Astrocyte (in vitro differentiated cells and primary cell): ENCODE measurements at regions not wholly inside any gene's neighbourhood (a gene's known extent, or its start where the extent isn't known, plus 50 kb on each side); places are given as distances from the start of the nearest gene placed in this dataset.

Experiments
- DNase-seq: peaks from one replicate; pipeline ENCODE4 v3.0.0-alpha.2; 2010; ENCODE audit warnings: low read depth
- FAIRE-seq: peaks from 2 replicates; lab custom pipeline; 2011; peaks lifted over from hg19 to GRCh38; lab: Jason Lieb, UNC
- H2AFZ ChIP-seq: 2 replicates; pipeline ENCODE4 v1.6.0; 2012; ENCODE audit warnings: low read depth, low read length, inconsistent platforms
- H3K27ac ChIP-seq: 2 replicates; pipeline ENCODE4 v1.5.1; 2011; ENCODE audit warnings: low read depth, low read length, inconsistent platforms
- H3K27me3 ChIP-seq: 2 replicates; pipeline ENCODE4 v1.6.0; 2011; ENCODE audit warnings: low read length, inconsistent platforms; ENCODE audit not compliant: insufficient read depth
- H3K36me3 ChIP-seq: 2 replicates; pipeline ENCODE4 v1.5.1; 2011; ENCODE audit warnings: low read length, inconsistent platforms; ENCODE audit not compliant: insufficient read depth
- H3K4me1 ChIP-seq: 2 replicates; pipeline ENCODE4 v1.5.1; 2011; ENCODE audit warnings: low read length, inconsistent platforms; ENCODE audit not compliant: insufficient read depth
- H3K4me2 ChIP-seq: 2 replicates; pipeline ENCODE4 v1.6.0; 2012; ENCODE audit warnings: low read length, inconsistent platforms
- H3K4me3 ChIP-seq: 2 replicates; pipeline ENCODE4 v1.5.1; 2011; ENCODE audit warnings: low read depth, mild to moderate bottlenecking, low read length, inconsistent platforms; ENCODE audit not compliant: insufficient read depth
- H3K79me2 ChIP-seq: 2 replicates; pipeline ENCODE4 v1.6.0; 2012; ENCODE audit warnings: mild to moderate bottlenecking, low read length, inconsistent platforms; ENCODE audit not compliant: insufficient read depth
- H3K9ac ChIP-seq: 2 replicates; pipeline ENCODE4 v1.6.0; 2012; ENCODE audit warnings: mild to moderate bottlenecking, low read length, inconsistent platforms
- H3K9me3 ChIP-seq: 2 replicates; pipeline ENCODE4 v1.5.1; 2012; ENCODE audit warnings: low read depth, mild to moderate bottlenecking, low read length, inconsistent platforms; ENCODE audit not compliant: insufficient read depth
- H4K20me1 ChIP-seq: 2 replicates; pipeline ENCODE4 v1.6.0; 2012; ENCODE audit warnings: low read length, inconsistent platforms; ENCODE audit not compliant: insufficient read depth
- H3K27ac Mint-ChIP-seq: one replicate; pipeline ENCODE4 v1.8.0; 2021; ENCODE audit warnings: mild to moderate bottlenecking, mixed read lengths; ENCODE audit not compliant: unreplicated experiment
- H3K27me3 Mint-ChIP-seq: one replicate; pipeline ENCODE4 v1.8.0; 2021; ENCODE audit warnings: low read depth, mixed read lengths; ENCODE audit not compliant: unreplicated experiment
- H3K36me3 Mint-ChIP-seq: one replicate; pipeline ENCODE4 v1.8.0; 2021; ENCODE audit warnings: low read depth, mixed read lengths; ENCODE audit not compliant: unreplicated experiment
- H3K4me1 Mint-ChIP-seq: one replicate; pipeline ENCODE4 v1.8.0; 2021; ENCODE audit warnings: low read depth, mixed read lengths; ENCODE audit not compliant: unreplicated experiment
- H3K4me3 Mint-ChIP-seq: one replicate; pipeline ENCODE4 v1.8.0; 2021; ENCODE audit warnings: mild to moderate bottlenecking, moderate library complexity, mixed read lengths; ENCODE audit not compliant: unreplicated experiment
- H3K9me3 Mint-ChIP-seq: one replicate; pipeline ENCODE4 v1.8.0; 2021; ENCODE audit warnings: mild to moderate bottlenecking, mixed read lengths; ENCODE audit not compliant: unreplicated experiment
- CTCF ChIP-seq: IDR thresholded peaks from 2 replicates; pipeline ENCODE4 v1.5.1; 2011; ENCODE audit warnings: low read depth, mild to moderate bottlenecking, inconsistent platforms, low read length, moderate library complexity; ENCODE audit not compliant: insufficient read depth
- EZH2 ChIP-seq: IDR thresholded peaks from 2 replicates; pipeline ENCODE4 v1.6.1; 2012; ENCODE audit warnings: mild to moderate bottlenecking, low read length, inconsistent platforms; ENCODE audit not compliant: insufficient read depth

- TF ChIP-seq CTCF (no peak), EZH2 (no peak)
- Mint-ChIP-seq H3K36me3 (no peaks in the 10 kb centered on the region), H3K27me3 (no peaks in the 10 kb centered on the region), H3K4me1 (peaks cover 9% of the 10 kb centered on the region), H3K9me3 (peaks cover 2% of the 10 kb centered on the region), H3K4me3 (no peak overlapping the region), H3K27ac (no peak overlapping the region)
- no peaks in the 10 kb centered on the region for H3K9me3 ChIP-seq
- DNase-seq, result no peak
- H4K20me1 ChIP-seq, result no peaks in the 10 kb centered on the region
- H3K9ac ChIP-seq, result no peak overlapping the region
- no peak overlapping the region for H3K4me2 ChIP-seq
- no peaks in the 10 kb centered on the region for H3K36me3 ChIP-seq
- H3K79me2 ChIP-seq, result no peaks in the 10 kb centered on the region
- H3K27ac ChIP-seq, result no peak overlapping the region
- no peaks in the 10 kb centered on the region for H3K27me3 ChIP-seq
- no peak overlapping the region for H3K4me3 ChIP-seq
- peaks cover 14% of the 10 kb centered on the region for H3K4me1 ChIP-seq
- H2AFZ ChIP-seq, result no peak overlapping the region
- FAIRE-seq, result no peak
These were observed 75.0 kb downstream of the PTPDC1 start for GRCh38 chr9:94159069-94159939.

DNA sequence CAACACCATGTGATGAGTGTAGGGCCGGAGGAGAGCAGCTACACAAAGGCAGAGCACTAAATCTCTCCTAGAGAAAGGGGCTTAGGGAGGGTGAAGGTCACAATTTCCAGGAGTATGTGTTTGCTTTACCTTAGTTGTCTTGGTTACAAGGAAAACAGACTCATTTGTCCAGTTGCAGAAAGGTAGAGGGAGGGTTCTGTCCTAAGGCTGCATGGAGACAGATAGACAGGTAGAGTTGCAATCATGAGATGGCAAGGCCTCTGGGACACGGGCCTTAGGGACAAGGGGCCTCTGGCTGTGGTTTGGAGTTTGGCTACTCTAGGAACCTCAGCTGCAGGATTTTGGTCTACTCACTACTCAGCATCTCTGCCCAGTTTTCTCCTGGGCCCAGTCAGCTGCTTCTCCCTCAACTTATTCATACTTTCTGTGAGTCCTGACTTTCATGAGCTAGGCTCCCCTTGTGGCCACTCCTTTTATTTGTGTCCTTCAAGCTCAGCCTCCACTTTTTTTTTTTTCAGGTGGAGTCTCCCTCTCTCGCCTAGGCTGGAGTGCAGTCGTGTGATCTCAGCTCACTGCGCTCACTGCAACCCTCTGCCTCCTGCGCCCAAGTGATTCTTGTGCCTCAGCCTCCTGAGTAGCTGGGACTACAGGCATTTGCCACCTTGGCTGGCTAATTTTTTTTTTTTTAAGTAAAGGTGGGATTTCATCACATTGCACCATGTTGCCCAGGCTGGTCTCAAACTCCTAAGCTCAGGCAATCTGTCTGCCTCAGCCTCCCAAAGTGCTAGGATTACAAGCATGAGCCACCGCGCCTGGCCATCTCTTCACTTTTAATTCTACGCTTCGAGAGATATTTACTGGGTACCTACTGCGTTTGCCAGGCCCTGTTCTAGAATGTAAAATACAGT lies 76.6 kb downstream of the PTPDC1 start:
- Histone ChIP-seq H3K4me3 (no peak overlapping the region), H3K9ac (no peak overlapping the region), H4K20me1 (no peaks in the 10 kb centered on the region), H3K4me2 (no peak overlapping the region), H3K27me3 (no peaks in the 10 kb centered on the region), H2AFZ (no peak overlapping the region), H3K79me2 (no peaks in the 10 kb centered on the region), H3K9me3 (no peaks in the 10 kb centered on the region), H3K36me3 (no peaks in the 10 kb centered on the region), H3K4me1 (peaks cover 17% of the 10 kb centered on the region), H3K27ac (no peak overlapping the region)
- DNase-seq (no peak), FAIRE-seq (no peak)
- Mint-ChIP-seq H3K27me3 (no peaks in the 10 kb centered on the region), H3K36me3 (no peaks in the 10 kb centered on the region), H3K9me3 (peaks cover 2% of the 10 kb centered on the region), H3K4me1 (peaks cover 9% of the 10 kb centered on the region), H3K4me3 (no peak overlapping the region), H3K27ac (no peak overlapping the region)
- TF ChIP-seq EZH2, result no peak
- TF ChIP-seq CTCF, result no peak
